HEK293 (cell line): ENCODE measurements at regions not wholly inside any gene's neighbourhood (a gene's known extent, or its start where the extent isn't known, plus 50 kb on each side); places are given as distances from the start of the nearest gene placed in this dataset.

Experiments
- BCL11A ChIP-seq: fragments of 450-650 bp; formaldehyde crosslinking; IDR thresholded peaks from 2 replicates; pipeline ENCODE4 v1.5.1; 2016; ENCODE audit warnings: low read depth, missing biosample characterization, missing genetic modification characterization
- KLF16 ChIP-seq: fragments of 450-650 bp; formaldehyde crosslinking; IDR thresholded peaks from 2 replicates; pipeline ENCODE4 v1.5.1; 2017; ENCODE audit warnings: missing biosample characterization, missing genetic modification characterization
- OVOL3 ChIP-seq: fragments of 450-650 bp; formaldehyde crosslinking; IDR thresholded peaks from 2 replicates; pipeline ENCODE4 v1.5.1; 2016; ENCODE audit warnings: missing biosample characterization, missing genetic modification characterization
- ZBTB49 ChIP-seq: fragments of 450-650 bp; formaldehyde crosslinking; IDR thresholded peaks from 2 replicates; pipeline ENCODE4 v1.5.1; 2016; ENCODE audit warnings: missing biosample characterization, missing genetic modification characterization, low read depth
- ZIC2 ChIP-seq: fragments of 450-650 bp; formaldehyde crosslinking; IDR thresholded peaks from 2 replicates; pipeline ENCODE4 v1.5.1; 2016; ENCODE audit warnings: missing biosample characterization, missing genetic modification characterization
- ZNF202 ChIP-seq: fragments of 450-650 bp; formaldehyde crosslinking; IDR thresholded peaks from 2 replicates; pipeline ENCODE4 v1.5.1; 2016; ENCODE audit warnings: missing biosample characterization, missing genetic modification characterization, borderline replicate concordance
- ZNF274 ChIP-seq, 2 experiments: fragments of 200-500 bp in 1 of 2; fragments of 450-650 bp in 1 of 2; sonication (Bioruptor generic) in 1 of 2; formaldehyde crosslinking in 1 of 2; IDR thresholded peaks; 2 replicates each; pipeline versions ENCODE4 v1.5.1 to v1.6.1; 2014 to 2016; ENCODE audit warnings: borderline replicate concordance in 1 of 2, inconsistent platforms in 1 of 2, low read length in 1 of 2, missing biosample characterization in 1 of 2, missing genetic modification characterization in 1 of 2

- TF ChIP-seq ZNF202 (tag by site-specific recombination): no peak
- TF ChIP-seq BCL11A: no peak
- no peak for TF ChIP-seq ZBTB49 (tag by site-specific recombination)
- no peak for TF ChIP-seq ZNF274 (IDR thresholded peaks at IDR 0.05; ENCODE audit: low read length)
- TF ChIP-seq ZNF274 (tag by site-specific recombination; IDR thresholded peaks at IDR 0.05; ENCODE audit: borderline replicate concordance): no peak
- no peak for TF ChIP-seq KLF16 (tag by site-specific recombination)
- no peak for TF ChIP-seq OVOL3 (tag by site-specific recombination)
- no peak for TF ChIP-seq ZIC2 (tag by site-specific recombination)
Observed at GRCh38 chr2:116804901-116805300, 1009.6 kb upstream of the DDX18 start.
